GM12878 (cell line): ENCODE measurements at regions not wholly inside any gene's neighbourhood (a gene's known extent, or its start where the extent isn't known, plus 50 kb on each side); places are given as distances from the start of the nearest gene placed in this dataset.

Experiments
- ATAC-seq: fragments of 200-7000 bp; cut with Tn5 transposase; 3 replicates; pipeline ENCODE4 v1.9.1; 2020; ENCODE audit warnings: mild to moderate bottlenecking, moderate library complexity
- BruUV-seq: library from RNA; stranded (reverse); fragments of 400-500 nt; replicated peaks from 2 replicates; lab custom pipeline; 2021; lab: Mats Ljungman, UMichigan
- CTCF ChIA-PET: fragments of 300-600 bp; sonication (Branson Sonifier 250); formaldehyde crosslinking; extraction: SDS; loops from one replicate; lab custom pipeline; 2021; ENCODE audit warnings: inconsistent platforms; lab: Yijun Ruan, JAX
- POLR2A ChIA-PET: fragments of 350-600 bp; formaldehyde crosslinking; extraction: SDS; loops from one replicate; lab custom pipeline; 2021; ENCODE audit warnings: inconsistent platforms; lab: Charles Lee
- RAD21 ChIA-PET: fragments of 300-600 bp; sonication (Branson Sonifier 250); formaldehyde crosslinking; loops from one replicate; lab custom pipeline; 2023; ENCODE audit warnings: antibody characterized with exemption; ENCODE audit not compliant: unreplicated experiment; lab: Charles Lee
- SMC1A ChIA-PET: fragments of 300-600 bp; sonication (Branson Sonifier 250); formaldehyde crosslinking; loops from one replicate; lab custom pipeline; 2023; ENCODE audit not compliant: unreplicated experiment, uncharacterized antibody; lab: Charles Lee
- DNase-seq: peaks from one replicate; pipeline ENCODE4 v3.0.0-alpha.2; 2011; ENCODE audit warnings: low read depth, low spot score
- FAIRE-seq: peaks from 3 replicates; lab custom pipeline; 2011; peaks lifted over from hg19 to GRCh38; lab: Jason Lieb, UNC
- H2AFZ ChIP-seq: 2 replicates; pipeline ENCODE4 v1.6.0; 2011; ENCODE audit warnings: low read depth, low read length, control low read depth; ENCODE audit not compliant: control insufficient read depth
- H3K27ac ChIP-seq: 2 replicates; pipeline ENCODE4 v1.5.1; 2011; ENCODE audit warnings: control low read depth; ENCODE audit not compliant: control insufficient read depth, insufficient read depth
- H3K27me3 ChIP-seq, 2 experiments: replicated peaks in 1 of 2; 2 replicates each; pipeline versions ENCODE4 v1.6.0 to v1.6.1; 2011; ENCODE audit warnings: low read length in 1 of 2; ENCODE audit not compliant: control insufficient read depth in 2 of 2, insufficient read depth in 2 of 2
- H3K36me3 ChIP-seq, 2 experiments: 2 replicates each; pipeline ENCODE4 v1.5.1; 2011; ENCODE audit warnings: low read length in 1 of 2; ENCODE audit not compliant: control insufficient read depth in 2 of 2, insufficient read depth in 2 of 2
- H3K4me1 ChIP-seq: 2 replicates; pipeline ENCODE4 v1.6.1; 2011; ENCODE audit warnings: mild to moderate bottlenecking, low read length, moderate library complexity, mixed read lengths; ENCODE audit not compliant: control insufficient read depth, insufficient read depth
- H3K4me2 ChIP-seq: 2 replicates; pipeline ENCODE4 v1.6.0; 2011; ENCODE audit warnings: control low read depth; ENCODE audit not compliant: control insufficient read depth, insufficient read depth
- H3K4me3 ChIP-seq: fragments of 200-600 bp; sonication (generic); 2 replicates; pipeline ENCODE4 v1.5.1; 2016
- H3K79me2 ChIP-seq: 2 replicates; pipeline ENCODE4 v1.6.0; 2011; ENCODE audit warnings: low read length; ENCODE audit not compliant: control insufficient read depth, insufficient read depth
- H3K9ac ChIP-seq: 2 replicates; pipeline ENCODE4 v1.8.0; 2011; ENCODE audit warnings: low read length, control low read depth, mixed read lengths; ENCODE audit not compliant: control insufficient read depth, insufficient read depth
- H3K9me3 ChIP-seq: replicated peaks from 3 replicates; pipeline ENCODE4 v1.5.1; 2011; ENCODE audit warnings: mild to moderate bottlenecking, low read length; ENCODE audit not compliant: control insufficient read depth, insufficient read depth
- H4K20me1 ChIP-seq: 2 replicates; pipeline ENCODE4 v1.6.0; 2011; ENCODE audit not compliant: control insufficient read depth, insufficient read depth
- FOXM1 ChIP-seq: IDR thresholded peaks from 2 replicates; pipeline ENCODE4 v1.6.1; 2012; ENCODE audit warnings: low read depth, mild to moderate bottlenecking, inconsistent platforms, low read length, moderate library complexity
- RUNX3 ChIP-seq: IDR thresholded peaks from 2 replicates; pipeline ENCODE4 v1.6.1; 2012; ENCODE audit warnings: low read length, inconsistent platforms
- SUPT20H ChIP-seq: IDR thresholded peaks from 2 replicates; pipeline ENCODE4 v1.6.1; 2011; ENCODE audit warnings: low read depth, mild to moderate bottlenecking, low read length, moderate library complexity, borderline replicate concordance; ENCODE audit not compliant: control insufficient read depth
- SUZ12 ChIP-seq: fragments of 200-600 bp; sonication (generic); IDR thresholded peaks from one replicate; pipeline ENCODE4 v1.6.1; 2018; ENCODE audit warnings: antibody characterized with exemption, mild to moderate bottlenecking; ENCODE audit not compliant: unreplicated experiment
- ZNF274 ChIP-seq: IDR thresholded peaks from one replicate; pipeline ENCODE4 v1.8.0; 2011; ENCODE audit not compliant: insufficient read length, insufficient read depth
- WGBS: methylation state at CpG from one replicate; pipeline ENCODE4 v1.1.6; 2016; ENCODE audit warnings: low lambda C conversion rate; ENCODE audit not compliant: insufficient replicate concordance, insufficient coverage; ENCODE audit errors: missing lambda C conversion rate; 5-methylcytosine and 5-hydroxymethylcytosine counted together
- in situ Hi-C: fragments of 300-500 bp; cut with MboI; formaldehyde crosslinking; loops from 9 replicates; pipeline ENCODE4 v1.14.3; 2018; ENCODE audit warnings: mixed read lengths
- intact Hi-C: fragments of 100-400 bp; cut with micrococcal nuclease; formaldehyde crosslinking; loops from one replicate; pipeline ENCODE4 v1.14.2; 2022; ENCODE audit not compliant: unreplicated experiment
- TF ChIP-seq, protein P1 (sequence below): IDR thresholded peaks from 2 replicates; pipeline ENCODE4 v1.6.1; 2011; ENCODE audit warnings: borderline replicate concordance, low read depth, mild to moderate bottlenecking, moderate library complexity, low read length; ENCODE audit not compliant: insufficient read depth, poor library complexity, severe bottlenecking
- TF ChIP-seq, protein P2 (sequence below): IDR thresholded peaks from 2 replicates; pipeline ENCODE4 v1.6.1; 2011; ENCODE audit warnings: mild to moderate bottlenecking, low read depth, low read length, moderate library complexity; ENCODE audit not compliant: insufficient replicate concordance

- Histone ChIP-seq H3K9me3 (no peaks in the 10 kb centered on the region), H2AFZ (no peak overlapping the region), H3K79me2 (no peaks in the 10 kb centered on the region), H3K4me2 (no peak overlapping the region), H3K9ac (no peak overlapping the region), H3K27ac (no peak overlapping the region), H3K36me3 (no peaks in the 10 kb centered on the region), H3K4me1 (no peaks in the 10 kb centered on the region), H3K4me3 (no peak overlapping the region), H3K27me3 (no peaks in the 10 kb centered on the region), H4K20me1 (no peaks in the 10 kb centered on the region)
- SMC1A ChIA-PET, result no interaction called here
- no peak for FAIRE-seq
- BruUV-seq, result no TSS peak
- DNase-seq, result no peak
- RAD21 ChIA-PET, result no interaction called here
- CTCF ChIA-PET, result no interaction called here
- WGBS, result 49% methylated on average over 4 of the region's 4 CpGs
- POLR2A ChIA-PET, result no interaction called here
- TF ChIP-seq RUNX3, result no peak
- TF ChIP-seq FOXM1, result no peak
- no peak for TF ChIP-seq ZNF274
- TF ChIP-seq, protein P1, sequence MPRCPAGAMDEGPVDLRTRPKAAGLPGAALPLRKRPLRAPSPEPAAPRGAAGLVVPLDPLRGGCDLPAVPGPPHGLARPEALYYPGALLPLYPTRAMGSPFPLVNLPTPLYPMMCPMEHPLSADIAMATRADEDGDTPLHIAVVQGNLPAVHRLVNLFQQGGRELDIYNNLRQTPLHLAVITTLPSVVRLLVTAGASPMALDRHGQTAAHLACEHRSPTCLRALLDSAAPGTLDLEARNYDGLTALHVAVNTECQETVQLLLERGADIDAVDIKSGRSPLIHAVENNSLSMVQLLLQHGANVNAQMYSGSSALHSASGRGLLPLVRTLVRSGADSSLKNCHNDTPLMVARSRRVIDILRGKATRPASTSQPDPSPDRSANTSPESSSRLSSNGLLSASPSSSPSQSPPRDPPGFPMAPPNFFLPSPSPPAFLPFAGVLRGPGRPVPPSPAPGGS, result peak; percentile 43
- no peak for TF ChIP-seq SUPT20H
- intact Hi-C loops (no loop called here), in situ Hi-C loops (no loop called here)
- no peak for ATAC-seq
These were observed 381.8 kb upstream of the MAF start for GRCh38 chr16:79982361-79982760.

GRCh38 chr16:79981814-79982213 is 381.3 kb upstream of the MAF start:
- RAD21 ChIA-PET, result no interaction called here
- WGBS, result 33% methylated on average over 4 of the region's 4 CpGs

More at GRCh38 chr16:79981814-79982213, 381.3 kb upstream of the MAF start:
- FAIRE-seq (no peak), ATAC-seq (no peak), DNase-seq (no peak)
- intact Hi-C loops (no loop called here), in situ Hi-C loops (no loop called here)
- ChIA-PET CTCF (no interaction called here), SMC1A (no interaction called here), POLR2A (no interaction called here)
- H3K9ac ChIP-seq, result no peak overlapping the region
- no peaks in the 10 kb centered on the region for H3K4me1 ChIP-seq
- H3K4me3 ChIP-seq, result no peak overlapping the region
- no TSS peak for BruUV-seq
- no peaks in the 10 kb centered on the region for H3K79me2 ChIP-seq
- TF ChIP-seq, protein P2, sequence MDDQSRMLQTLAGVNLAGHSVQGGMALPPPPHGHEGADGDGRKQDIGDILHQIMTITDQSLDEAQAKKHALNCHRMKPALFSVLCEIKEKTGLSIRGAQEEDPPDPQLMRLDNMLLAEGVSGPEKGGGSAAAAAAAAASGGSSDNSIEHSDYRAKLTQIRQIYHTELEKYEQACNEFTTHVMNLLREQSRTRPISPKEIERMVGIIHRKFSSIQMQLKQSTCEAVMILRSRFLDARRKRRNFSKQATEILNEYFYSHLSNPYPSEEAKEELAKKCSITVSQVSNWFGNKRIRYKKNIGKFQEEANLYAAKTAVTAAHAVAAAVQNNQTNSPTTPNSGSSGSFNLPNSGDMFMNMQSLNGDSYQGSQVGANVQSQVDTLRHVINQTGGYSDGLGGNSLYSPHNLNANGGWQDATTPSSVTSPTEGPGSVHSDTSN, result peak; percentile 19
- TF ChIP-seq SUZ12, result no peak
- no peaks in the 10 kb centered on the region for H3K9me3 ChIP-seq
- H2AFZ ChIP-seq, result no peak overlapping the region
- no peaks in the 10 kb centered on the region for H4K20me1 ChIP-seq
- no peaks in the 10 kb centered on the region for H3K27me3 ChIP-seq
- no peak overlapping the region for H3K4me2 ChIP-seq
- no peaks in the 10 kb centered on the region for H3K36me3 ChIP-seq
- H3K27ac ChIP-seq, result no peak overlapping the region
